CD4-positive, alpha-beta T cell treated with Interleukin-15 for 4 hours (primary cell): ENCODE measurements at regions not wholly inside any gene's neighbourhood (a gene's known extent, or its start where the extent isn't known, plus 50 kb on each side); places are given as distances from the start of the nearest gene placed in this dataset.

Experiments
- DNase-seq: peaks from one replicate; pipeline ENCODE4 v3.0.0-alpha.2; 2020; ENCODE audit warnings: low spot score

DNA sequence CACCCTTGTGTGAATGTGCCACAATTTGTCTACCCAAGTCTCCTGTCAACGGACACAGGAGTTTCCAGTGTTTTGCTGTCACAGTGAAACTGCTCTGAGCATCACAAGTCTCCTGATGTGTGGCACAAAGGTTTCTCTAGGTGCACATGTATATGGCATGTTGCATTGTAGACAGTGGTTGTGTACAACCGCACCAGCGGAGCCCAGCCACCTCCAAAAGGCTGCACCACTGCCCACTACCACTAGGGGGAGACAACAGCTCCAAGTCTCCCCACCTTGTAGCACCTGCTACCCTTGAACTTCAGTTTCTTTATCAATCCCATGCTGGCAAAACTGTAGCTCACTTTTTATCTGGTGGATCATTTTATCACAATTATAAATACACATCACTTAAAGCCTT is 95.5 kb upstream of the ZNF469 start:
- no peak for DNase-seq

DNA sequence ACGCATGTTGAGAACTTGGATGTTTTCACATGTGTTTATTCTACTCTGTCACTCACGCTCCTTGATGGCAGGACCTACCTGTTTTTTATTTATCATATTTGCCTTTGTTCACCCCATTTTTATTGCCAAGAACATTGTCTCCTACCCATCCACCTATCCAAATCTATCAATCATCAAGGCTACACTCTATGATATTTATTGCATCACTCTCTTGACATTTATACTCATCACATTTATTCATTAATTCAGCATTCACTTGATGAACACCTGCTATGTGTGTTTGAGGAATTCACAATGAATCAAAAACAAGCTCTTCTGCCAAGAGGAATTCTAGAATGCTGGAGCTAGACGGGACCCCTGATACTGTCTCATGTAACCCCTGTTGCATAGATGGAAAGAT is 94.5 kb upstream of the ZNF469 start:
- no peak for DNase-seq

DNA sequence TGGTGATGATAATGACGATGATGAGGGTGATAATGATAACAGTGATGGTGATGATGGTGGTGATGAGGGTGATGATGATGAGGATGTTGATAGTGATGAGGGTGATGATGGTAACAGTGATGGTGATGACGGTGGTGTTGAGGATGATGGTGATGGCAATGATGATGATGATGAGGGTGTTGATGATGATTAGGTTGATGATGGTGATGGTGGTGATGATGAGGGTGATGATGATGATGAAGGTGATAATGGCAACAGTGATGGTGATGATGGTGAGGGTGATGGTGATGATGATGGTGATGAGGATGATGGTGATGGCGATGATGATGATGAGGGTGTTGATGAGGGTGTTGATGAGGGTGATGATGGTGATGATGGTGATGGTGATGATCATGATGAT is 93.8 kb upstream of the ZNF469 start:
- DNase-seq: no peak

DNA sequence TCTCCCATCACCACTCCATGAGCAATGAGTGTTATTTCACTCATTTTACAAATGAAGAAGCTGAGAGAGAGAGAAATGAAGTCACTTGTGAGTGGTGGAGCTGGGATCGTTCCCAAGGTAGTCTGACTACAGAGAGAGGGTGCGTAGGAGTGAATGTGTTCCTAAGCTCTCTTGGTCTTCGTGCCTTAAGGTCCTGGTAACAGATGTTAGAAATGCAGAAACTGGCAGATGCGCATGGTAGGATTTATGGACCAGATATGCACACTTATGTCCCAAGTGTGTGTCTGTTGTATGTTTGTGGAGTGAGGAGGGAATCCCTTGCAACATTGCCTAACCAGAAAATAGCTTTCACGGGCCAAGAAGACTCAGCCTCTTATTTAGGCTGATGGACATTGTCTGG is 93.2 kb upstream of the ZNF469 start:
- no peak for DNase-seq

DNA sequence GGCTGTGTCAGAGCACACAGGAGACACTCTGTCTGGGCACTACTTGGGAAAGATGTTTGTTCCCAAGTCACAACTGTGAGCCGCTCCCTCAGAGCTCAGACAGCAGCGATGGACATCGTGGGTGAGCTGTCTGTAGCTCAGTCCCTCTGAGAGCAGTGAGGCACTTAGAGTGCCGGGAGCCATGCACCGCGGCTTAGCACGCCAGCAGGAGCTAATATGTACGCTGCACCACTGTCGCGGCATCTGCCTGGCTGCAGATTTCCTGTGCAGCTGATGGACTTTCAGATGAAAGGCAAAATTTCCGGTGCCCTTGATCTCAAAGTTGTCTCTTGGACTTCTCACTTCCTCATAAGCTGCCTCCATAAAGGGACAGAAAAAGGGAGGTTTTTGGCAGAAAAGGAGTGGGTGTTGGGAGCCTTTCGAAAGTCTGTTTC is 92.8 kb upstream of the ZNF469 start:
- no peak for DNase-seq

DNA sequence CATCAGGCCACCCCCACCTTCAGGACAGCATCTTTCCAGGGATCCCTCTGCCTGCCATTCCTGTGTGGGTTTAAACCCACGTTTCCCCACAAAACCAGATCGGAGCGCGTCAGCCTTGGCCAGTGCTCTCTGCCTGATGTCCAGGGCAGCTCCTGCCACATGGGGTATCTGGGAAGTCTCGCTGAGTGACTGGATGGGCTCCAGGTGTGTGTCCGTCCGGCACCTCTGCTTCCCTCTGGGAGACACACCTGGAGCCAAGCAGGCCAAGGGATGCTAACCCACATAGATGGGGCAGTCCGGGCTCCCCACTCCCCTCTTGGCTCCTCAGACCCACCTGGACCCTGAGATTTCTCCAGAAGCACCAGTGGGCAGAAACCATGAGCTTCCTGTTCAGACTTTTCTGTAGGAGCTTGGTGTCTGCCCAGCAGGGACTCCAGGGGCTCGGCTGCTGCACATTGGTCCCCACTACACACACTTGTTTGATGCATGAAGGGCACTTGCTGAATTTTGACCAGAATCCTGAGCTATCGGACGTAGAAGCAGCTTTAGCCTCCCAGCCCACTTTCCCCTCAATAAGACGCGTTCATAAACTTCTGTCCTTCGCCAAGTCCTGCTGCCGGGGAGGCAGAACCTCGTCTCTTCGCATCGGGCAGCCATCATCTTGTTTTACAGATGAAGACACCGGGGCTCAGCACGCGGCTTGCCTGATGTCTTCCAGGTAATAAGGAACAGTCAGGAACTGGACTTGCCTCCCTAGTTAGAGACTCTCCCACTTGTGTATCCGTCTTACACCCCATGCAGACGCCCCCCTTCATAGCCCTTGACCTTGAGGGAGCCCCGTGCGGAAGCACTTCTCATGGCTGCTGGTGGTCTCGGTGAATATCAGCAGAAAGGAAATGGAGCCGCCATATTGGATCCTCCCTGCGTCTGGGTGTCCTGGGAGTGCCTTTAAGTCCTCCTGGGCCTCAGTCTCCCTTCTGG is 91.6 kb upstream of the ZNF469 start:
- DNase-seq: no peak

DNA sequence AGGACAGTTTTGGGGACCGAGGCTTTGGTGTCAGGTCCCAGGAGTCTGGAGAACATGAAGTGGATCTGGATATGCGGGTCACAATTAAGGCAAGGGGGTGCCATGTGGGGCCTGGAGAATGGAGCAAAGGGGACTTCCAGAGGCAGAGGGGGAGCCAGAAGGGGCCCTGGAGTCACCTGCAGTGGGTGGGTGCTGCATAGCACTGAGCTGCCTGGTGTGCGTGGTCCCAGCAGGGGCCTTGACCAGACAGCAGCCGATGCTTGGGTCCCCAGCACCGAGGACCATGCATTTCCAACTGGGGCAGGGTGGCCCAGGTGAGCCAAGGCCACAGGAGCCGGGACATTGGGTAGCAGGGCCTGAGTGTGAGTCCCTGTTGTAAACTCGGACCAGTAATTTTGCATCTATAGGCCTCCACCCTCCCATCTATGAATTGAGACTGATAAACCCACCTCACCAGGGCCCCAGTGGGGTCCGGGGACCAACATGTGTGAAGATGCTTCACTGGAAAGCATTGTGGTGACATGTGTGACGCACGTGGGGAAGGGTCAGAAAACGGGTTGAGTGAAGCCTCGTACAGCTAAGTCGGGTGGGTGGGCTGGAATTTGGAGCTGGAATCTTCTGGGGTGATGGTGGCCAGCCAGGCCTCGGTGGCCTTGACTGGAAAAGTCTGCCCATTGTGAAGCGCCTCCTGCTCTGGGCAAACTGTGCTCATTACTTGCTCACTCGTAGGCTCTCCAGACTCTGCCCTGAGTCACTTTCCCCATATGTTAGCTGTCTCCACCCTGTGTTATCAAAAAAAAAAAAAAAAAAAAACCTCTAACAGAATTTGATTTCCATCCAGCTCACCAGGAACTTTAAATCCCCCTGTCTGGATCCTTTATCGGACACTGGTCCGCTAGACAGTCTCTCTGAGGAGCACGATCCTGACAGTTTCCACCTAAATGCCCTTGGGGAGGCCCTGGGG is 90.5 kb upstream of the ZNF469 start:
- no peak for DNase-seq

DNA sequence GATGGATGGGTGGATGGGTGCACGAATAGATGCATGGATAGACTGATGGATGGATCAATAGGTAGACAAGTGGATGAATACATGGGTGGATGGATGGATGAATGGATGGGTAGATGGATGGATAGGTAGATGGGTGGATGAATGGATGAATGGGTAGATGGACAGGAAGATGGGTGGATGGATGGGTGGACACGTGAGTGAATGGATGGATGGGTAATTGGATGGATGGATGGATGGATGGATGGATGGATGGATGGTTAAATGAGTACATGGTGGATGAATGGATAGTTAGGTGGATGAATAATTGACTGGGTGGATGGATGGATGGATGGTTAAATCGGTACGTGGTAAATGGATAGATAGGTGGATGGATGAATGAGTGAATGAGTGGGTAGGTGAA is 89.7 kb upstream of the ZNF469 start:
- no peak for DNase-seq

DNA sequence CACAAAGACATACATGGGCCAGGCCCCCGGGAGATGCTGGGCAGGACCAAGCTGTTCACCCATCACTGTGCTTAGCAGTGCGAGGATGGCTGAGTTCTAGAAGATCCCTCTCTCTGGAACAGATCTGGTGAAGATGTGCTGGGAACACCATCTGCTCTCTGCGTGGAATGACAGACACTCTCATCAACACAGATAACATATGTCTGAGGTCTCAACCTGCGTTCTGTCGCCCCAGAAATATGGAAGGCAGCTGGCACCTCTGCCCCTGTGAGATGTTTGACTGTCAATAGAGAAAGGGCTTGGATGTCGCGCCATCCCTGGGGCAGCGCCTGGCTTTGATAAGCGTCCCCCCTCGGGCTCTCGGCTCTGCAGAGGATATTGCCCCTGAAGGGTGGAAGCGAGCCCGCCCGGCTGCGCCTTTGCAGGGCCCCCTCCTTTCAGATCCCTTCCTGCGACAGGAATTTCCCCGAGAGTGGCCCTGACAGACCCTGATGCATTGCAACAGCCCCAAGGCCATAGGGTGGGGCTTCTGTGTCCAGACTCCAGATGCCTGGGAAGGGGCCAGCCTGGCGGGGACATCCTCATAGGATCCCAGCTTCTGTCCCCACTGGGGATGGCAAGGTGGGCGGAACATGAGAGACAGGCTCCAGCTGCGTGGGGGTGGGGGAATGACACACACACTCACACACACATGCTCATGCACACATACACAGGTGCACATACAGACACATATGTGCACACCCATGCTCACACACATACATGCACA is 86.9 kb upstream of the ZNF469 start:
- DNase-seq: no peak

DNA sequence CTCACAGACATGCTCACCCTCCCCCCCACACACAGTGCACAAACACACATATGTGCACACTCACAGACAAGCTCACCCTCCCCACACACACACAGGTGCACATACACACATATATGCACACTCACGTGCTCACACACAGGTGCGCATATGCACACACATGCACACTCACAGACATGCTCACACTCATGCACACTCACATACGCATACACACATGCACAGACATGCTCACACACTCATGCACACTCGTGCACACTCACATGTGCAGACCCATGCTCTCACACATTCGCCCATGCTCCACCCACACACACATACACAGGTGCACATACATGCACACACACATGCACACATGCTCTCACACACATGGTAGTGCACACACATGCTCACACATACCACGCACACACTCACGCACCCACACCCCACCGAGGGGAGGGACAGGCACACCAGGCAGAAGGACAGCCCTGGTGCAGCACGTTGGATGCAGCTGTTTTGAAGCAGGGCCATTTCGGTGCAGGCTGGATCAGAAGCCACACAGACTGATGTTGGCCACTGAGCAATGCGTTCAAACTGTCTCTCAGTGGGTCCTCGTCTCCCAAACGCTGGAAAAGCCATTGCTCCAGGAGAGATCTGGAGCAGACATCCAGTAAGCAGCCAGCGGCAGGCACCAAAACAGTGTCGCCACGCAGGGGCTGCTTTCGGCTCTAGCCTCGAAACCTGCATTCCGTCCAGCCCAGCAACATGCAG is 86.2 kb upstream of the ZNF469 start:
- no peak for DNase-seq

DNA sequence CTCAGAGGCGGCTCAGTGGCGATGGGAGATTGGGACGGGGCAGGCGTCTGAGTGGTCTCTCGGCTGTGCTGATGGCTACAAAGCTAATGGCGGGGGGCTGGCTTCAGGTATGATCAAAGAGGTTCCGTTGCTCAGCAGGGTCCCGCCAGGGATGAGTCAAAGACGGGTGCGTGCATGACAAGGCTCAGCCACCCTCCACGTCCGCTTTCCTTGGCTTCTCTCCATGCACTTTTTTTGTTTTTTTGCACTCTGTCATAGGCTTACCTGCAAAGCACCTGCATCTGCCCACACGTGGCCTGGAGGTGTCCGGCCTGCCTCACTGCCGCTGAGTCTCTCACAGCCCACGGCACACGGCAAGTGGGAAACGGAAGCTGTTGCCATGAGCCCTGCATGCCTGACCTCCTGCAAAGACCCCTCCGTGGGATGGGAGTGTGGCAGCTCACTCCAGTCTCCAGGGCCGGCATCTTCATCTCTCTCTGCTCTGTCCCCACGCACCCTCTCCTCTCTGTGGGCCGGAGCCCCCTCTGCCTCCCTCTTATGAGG is 85.5 kb upstream of the ZNF469 start:
- DNase-seq: no peak

DNA sequence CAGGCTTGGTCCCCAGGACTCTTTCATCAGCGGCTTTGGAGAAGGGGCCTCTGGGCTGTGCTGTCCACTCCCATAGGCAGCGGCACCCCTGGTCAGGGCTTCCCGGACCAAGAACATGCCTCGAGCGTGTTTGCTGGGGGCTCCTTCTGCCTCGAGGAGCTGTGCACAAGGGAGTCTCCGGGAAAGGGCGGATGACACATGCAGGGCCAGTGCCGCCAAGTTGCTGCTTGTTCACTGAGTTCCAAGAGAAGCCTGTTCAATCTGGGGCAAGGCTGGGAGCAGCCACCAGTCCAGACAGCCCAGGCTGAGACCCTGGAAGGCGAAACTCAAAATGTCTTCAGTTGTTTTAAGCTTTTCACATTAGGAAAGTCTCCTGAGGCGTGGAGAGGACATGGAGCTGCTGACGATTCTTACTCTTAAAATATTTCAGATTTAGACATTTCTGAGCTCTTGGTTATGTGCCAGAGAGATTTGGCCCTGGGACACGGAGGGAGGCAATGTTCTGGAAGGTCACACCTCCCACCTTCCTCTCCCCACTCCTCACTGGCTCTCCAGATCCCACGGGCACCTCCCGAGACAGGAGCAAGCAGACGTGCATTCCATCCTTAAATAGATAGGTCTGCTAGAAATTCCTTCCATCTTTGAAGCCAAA is 84.5 kb upstream of the ZNF469 start:
- no peak for DNase-seq

DNA sequence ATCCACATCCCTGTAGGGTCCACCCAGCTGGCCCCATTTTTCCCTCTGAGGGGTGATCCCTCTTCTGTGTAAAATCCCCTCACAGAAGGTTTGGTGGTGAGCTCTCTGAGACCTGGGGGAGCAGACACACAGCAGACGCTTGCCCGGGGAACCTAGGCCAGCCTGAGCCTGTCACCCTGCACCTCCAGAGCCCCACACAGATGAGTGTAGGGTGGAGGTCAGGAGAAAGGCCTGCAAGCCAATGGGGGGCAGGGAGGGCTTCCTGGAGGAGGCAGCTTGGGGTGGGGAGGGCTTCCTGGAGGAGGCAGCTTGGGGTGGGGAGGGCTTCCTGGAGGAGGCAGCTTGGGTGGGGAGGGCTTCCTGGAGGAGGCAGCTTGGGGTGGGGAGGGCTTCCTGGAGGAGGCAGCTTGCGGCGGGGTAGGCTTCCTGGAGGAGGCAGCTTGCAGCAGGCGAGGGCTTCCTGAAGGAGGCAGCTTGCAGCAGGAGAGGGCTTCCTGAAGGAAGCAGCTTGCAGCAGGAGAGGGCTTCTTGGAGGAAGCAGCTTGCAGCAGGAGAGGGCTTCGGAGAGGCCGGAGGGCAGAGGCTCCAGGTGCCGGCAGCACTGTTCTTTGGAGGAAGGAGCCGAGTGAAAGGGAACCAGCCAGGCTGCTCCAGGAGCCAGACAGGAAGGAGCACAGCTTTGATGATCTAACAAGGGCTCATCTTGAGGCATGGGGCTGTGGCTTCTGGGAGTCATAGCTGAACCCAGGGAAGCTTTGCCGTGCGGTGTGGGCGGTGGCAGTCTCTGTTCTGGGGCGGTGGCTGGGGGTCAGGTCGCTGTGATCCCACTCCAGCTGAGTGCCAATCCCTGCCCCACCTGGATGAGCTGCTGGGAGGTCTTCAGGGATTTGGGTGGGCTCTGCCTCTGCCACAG is 83.7 kb upstream of the ZNF469 start:
- DNase-seq: no peak

DNA sequence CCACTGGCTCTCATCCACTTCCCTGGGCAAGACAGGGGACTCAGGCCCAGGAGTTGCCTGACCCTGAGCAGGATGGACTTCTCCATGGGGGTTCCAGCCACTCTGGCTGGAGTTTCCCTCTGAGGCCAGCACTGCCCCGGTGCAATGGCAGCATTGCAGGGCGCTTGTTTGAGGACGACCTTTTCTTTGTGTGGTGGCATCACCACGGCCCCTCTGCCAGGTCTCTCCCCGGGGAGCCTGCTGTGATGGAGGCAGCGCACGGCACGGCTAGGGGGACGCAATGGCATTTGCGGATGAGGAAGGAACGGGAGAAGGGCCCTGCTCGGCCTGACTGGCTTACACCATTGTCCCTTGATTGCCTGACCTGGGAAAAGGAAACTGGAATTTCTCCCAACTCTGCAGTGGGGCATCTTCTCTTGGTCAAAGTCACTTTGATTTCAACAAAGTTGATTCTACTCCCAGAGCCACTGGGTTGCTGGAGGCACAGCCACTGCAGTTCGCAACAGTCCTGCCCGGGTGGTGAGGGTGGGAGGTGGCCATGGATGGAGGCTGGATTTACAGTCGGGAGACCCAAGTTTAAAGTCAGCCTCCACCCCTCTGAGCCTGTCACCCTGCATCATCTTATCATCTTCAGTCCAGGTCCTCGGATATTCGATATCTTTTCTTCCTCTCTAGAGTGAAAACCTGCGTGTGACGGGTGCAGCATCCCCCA is 82.9 kb upstream of the ZNF469 start:
- no peak for DNase-seq

DNA sequence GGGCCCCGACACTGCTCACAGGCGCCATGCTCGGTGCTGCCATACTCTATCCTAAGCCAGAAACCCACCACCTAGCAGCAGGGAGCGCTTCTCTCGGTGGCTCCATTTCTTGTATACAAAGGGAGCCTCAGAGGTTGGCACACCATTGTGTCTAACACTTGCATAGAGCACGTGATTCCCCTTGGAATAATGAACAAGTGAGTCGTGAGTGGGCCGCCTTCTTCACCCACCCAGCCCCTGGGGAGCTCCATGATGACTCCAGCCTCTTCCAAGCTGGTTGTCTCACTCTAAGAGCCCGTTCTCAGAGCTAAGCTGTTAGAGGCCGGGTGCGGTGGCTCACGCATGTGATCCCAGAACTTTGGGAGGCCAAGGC is 82.3 kb upstream of the ZNF469 start:
- DNase-seq: no peak

DNA sequence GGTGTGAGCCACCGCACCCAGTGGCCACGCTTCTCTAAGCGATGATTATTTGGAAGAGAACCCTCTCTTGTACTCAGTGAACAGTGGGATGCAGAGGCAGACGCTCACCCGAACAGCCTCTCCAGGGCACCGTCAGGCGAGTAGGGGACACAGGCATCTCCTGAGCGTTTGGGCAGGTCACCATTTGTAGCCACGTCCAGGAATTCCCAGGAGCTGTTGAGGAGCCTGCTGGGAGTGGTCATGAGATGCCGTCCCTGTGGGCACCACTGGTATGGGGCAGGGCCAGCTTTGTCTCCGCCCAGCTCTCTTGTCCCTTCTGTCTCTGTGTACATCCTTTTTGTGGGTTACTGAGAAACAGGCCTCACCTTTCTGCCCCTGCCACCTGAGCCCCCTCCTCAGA is 81.3 kb upstream of the ZNF469 start:
- DNase-seq: no peak

DNA sequence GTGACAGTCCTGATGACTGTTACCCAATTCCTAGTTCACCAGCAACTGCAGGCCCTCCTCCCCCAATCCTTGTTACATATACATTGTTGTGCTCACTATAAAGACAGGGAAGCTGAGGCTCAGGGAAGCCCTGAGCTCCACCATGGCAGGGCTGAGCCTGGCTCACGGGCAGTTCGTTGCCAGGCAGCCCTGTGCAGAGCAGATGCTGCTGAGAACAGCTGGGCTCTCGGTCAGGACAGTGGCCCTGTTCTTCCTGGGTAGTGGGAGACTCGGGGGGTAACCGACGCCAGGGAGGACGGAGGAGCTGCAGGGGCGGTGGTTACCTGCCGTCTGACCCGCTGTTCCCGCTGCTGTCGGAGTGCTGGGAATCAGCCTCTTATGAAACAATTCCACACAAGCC is 80.9 kb upstream of the ZNF469 start:
- DNase-seq: no peak

DNA sequence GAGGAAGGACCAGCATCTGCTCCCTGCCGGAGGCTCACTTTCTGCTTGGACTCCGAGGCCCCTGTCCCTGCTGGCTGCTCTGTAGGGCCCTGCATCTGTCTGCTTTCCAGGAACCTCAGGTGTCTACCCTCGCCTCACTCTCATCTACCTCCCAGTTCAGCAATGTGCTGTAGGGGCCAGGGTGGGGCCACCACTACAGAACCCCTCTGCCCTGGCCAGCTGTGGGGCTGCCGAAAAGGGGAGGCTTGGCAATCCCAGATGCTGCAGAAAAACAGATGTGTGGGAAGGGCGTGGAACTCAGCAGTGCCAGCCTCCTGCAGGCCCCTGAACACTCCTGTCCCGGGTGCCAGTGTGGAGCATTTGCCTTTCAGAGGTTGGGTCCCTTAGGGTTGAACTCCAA is 80.1 kb upstream of the ZNF469 start:
- DNase-seq: no peak

DNA sequence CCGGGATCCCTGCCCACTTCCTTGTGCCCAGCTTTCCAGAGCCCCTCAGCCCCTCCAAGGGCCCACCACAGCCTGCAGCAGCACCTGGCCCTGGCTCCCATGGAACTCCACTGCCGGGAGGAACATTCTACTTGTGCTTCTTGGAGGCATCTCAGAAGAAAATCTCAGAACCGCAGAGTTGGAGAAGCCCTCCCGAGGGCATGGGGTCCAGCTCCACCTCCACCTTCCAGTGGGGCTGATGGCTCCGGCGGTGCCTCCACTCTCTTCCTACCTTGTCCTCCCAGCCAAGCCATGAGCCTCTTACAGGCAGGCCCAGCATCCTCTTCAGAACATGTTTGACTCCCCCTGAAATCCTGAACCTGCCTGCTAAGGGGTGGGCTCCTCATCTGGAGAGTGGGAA is 79.4 kb upstream of the ZNF469 start:
- DNase-seq: no peak
